Upper lobe of right lung (tissue), 1 donor: ENCODE measurements at regions not wholly inside any gene's neighbourhood (a gene's known extent, or its start where the extent isn't known, plus 50 kb on each side); places are given as distances from the start of the nearest gene placed in this dataset.

ENCODE experiments used
- ATAC-seq: fragments of 200-7000 bp; cut with Tn5 transposase; one replicate; pipeline ENCODE4 v1.9.1; 2020; ENCODE audit warnings: mild to moderate bottlenecking, moderate library complexity
- DNase-seq: peaks from one replicate; pipeline ENCODE4 v3.0.0-alpha.2; 2020
- H3K27ac ChIP-seq: fragments of 200-600 bp; one replicate; pipeline ENCODE4 v1.8.0; 2022
- H3K27me3 ChIP-seq: fragments of 200-600 bp; one replicate; pipeline ENCODE4 v1.8.0; 2022; ENCODE audit warnings: mild to moderate bottlenecking
- H3K36me3 ChIP-seq: fragments of 200-600 bp; one replicate; pipeline ENCODE4 v1.8.0; 2022
- H3K4me1 ChIP-seq: fragments of 200-600 bp; one replicate; pipeline ENCODE4 v1.8.0; 2022
- H3K4me3 ChIP-seq: fragments of 200-600 bp; one replicate; pipeline ENCODE4 v1.8.0; 2022; ENCODE audit warnings: mild to moderate bottlenecking
- H3K9me3 ChIP-seq: fragments of 200-600 bp; one replicate; pipeline ENCODE4 v1.8.0; 2022
- intact Hi-C: fragments of 100-400 bp; cut with DNase I; formaldehyde crosslinking; loops from one replicate; pipeline ENCODE4 v1.11.0; 2022
- TF ChIP-seq, protein P1 (sequence below): fragments of 200-600 bp; IDR thresholded peaks from one replicate; pipeline ENCODE4 v1.8.0; 2022; ENCODE audit warnings: antibody characterized with exemption
- donor health status: DM: no; HTN: yes; CAD: no; lungs with severe emphysema.

GRCh38 chr20:11394145-11394833 is 523.4 kb upstream of the BTBD3 start:
- Histone ChIP-seq H3K4me3 (no peak overlapping the region), H3K4me1 (no peaks in the 10 kb centered on the region), H3K27ac (no peak overlapping the region), H3K27me3 (no peaks in the 10 kb centered on the region), H3K36me3 (no peaks in the 10 kb centered on the region), H3K9me3 (no peaks in the 10 kb centered on the region)
- intact Hi-C loops, result no loop called here
- ATAC-seq, result no peak
- TF ChIP-seq, protein P1, sequence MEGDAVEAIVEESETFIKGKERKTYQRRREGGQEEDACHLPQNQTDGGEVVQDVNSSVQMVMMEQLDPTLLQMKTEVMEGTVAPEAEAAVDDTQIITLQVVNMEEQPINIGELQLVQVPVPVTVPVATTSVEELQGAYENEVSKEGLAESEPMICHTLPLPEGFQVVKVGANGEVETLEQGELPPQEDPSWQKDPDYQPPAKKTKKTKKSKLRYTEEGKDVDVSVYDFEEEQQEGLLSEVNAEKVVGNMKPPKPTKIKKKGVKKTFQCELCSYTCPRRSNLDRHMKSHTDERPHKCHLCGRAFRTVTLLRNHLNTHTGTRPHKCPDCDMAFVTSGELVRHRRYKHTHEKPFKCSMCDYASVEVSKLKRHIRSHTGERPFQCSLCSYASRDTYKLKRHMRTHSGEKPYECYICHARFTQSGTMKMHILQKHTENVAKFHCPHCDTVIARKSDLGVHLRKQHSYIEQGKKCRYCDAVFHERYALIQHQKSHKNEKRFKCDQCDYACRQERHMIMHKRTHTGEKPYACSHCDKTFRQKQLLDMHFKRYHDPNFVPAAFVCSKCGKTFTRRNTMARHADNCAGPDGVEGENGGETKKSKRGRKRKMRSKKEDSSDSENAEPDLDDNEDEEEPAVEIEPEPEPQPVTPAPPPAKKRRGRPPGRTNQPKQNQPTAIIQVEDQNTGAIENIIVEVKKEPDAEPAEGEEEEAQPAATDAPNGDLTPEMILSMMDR, result no peak
- DNase-seq, result no peak

DNA sequence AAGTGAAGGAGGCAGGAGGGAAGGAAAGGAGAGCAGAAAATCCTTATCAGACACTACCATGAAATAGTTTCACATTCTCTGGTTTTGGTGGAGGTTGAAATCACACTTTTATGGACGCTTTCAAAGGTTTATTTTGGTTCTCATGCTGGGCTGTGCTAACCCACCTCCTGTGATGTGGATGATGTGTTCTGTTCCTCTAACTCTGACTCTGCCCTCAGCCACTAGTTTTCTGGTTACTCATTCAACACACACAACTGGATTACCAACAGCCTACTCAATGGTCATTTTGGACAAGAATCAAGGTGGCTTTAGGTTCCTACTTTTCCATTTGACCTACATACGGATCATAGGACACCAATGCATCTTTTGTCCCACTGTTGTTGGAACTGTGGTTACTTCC is 522.1 kb upstream of the BTBD3 start:
- intact Hi-C loops, result no loop called here
- Histone ChIP-seq H3K27me3 (no peaks in the 10 kb centered on the region), H3K4me3 (no peak overlapping the region), H3K4me1 (no peaks in the 10 kb centered on the region), H3K36me3 (no peaks in the 10 kb centered on the region), H3K27ac (no peak overlapping the region), H3K9me3 (no peaks in the 10 kb centered on the region)
- DNase-seq (no peak), ATAC-seq (no peak)
- TF ChIP-seq, protein P1, result no peak

GRCh38 chr20:11401988-11402387 is 515.7 kb upstream of the BTBD3 start:
- Histone ChIP-seq H3K9me3 (no peaks in the 10 kb centered on the region), H3K27ac (no peak overlapping the region), H3K4me1 (no peaks in the 10 kb centered on the region), H3K27me3 (no peaks in the 10 kb centered on the region), H3K4me3 (no peak overlapping the region), H3K36me3 (no peaks in the 10 kb centered on the region)
- no peak for DNase-seq
- intact Hi-C loops, result no loop called here
- no peak for ATAC-seq
- TF ChIP-seq, protein P1, result no peak

- H3K4me1 ChIP-seq, result no peaks in the 10 kb centered on the region
- H3K4me3 ChIP-seq, result no peak overlapping the region
- intact Hi-C loops, result no loop called here
- no peaks in the 10 kb centered on the region for H3K27me3 ChIP-seq
- TF ChIP-seq, protein P1, result no peak
- ATAC-seq (no peak), DNase-seq (no peak)
- no peaks in the 10 kb centered on the region for H3K9me3 ChIP-seq
- no peaks in the 10 kb centered on the region for H3K36me3 ChIP-seq
- no peak overlapping the region for H3K27ac ChIP-seq
These were observed 514.0 kb upstream of the BTBD3 start for GRCh38 chr20:11403711-11404110.

DNA sequence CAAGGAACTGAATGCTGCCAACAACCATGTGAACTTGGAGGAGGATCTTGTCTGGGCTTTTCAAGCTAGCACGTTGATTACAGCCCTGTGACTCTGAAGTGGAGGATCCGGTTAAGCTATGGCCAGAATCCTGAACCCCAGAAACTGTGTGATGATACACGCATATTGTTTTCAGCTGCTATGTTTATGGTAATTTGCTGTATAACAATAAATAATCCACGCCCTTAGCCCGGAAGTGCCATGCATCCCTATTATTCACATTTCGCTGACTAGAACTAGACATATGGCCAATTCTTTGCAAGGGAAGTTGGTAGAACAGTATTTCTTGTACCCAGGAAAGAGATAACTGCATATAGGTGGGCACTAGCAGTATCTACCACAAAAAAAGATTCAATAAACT is 510.8 kb upstream of the BTBD3 start:
- no peak for ATAC-seq
- TF ChIP-seq, protein P1, result no peak
- H3K27ac ChIP-seq, result no peak overlapping the region
- H3K4me1 ChIP-seq, result no peaks in the 10 kb centered on the region
- no peaks in the 10 kb centered on the region for H3K36me3 ChIP-seq
- no peak overlapping the region for H3K4me3 ChIP-seq
- intact Hi-C loops, result no loop called here
- no peaks in the 10 kb centered on the region for H3K9me3 ChIP-seq
- DNase-seq, result no peak
- H3K27me3 ChIP-seq, result no peaks in the 10 kb centered on the region

DNA sequence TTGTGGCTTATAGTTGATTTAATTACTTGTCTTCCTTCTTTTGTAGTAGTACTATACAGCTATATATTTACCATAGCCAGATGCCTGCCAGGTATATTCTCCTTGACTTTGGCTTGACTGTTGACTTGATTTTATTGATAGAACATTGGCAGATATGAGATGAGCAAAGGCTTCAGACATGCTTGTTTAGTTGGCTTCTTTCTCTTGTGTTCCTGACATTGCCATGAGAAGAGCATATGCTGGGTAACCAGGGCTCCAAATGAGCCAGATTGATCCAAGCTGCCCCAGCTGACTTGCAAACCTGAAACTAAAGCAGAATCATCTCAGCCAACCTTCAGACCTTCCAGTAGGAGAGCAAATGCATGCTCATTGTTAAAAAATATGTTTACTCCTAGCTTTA is 508.1 kb upstream of the BTBD3 start:
- no peak for ATAC-seq

More for the DNA sequence above, 508.1 kb upstream of the BTBD3 start:
- H3K4me3 ChIP-seq, result no peak overlapping the region
- H3K27me3 ChIP-seq, result no peaks in the 10 kb centered on the region
- DNase-seq, result no peak
- no peaks in the 10 kb centered on the region for H3K36me3 ChIP-seq
- H3K27ac ChIP-seq, result no peak overlapping the region
- H3K9me3 ChIP-seq, result no peaks in the 10 kb centered on the region
- H3K4me1 ChIP-seq, result no peaks in the 10 kb centered on the region
- intact Hi-C loops, result no loop called here
- TF ChIP-seq, protein P1, result no peak
